ENCODE measurements at regions not wholly inside any gene's neighbourhood (a gene's known extent, or its start where the extent isn't known, plus 50 kb on each side); places are given as distances from the start of the nearest gene placed in this dataset.

GRCh38 chr6:105767541-105767940, 318.6 kb upstream of the PRDM1 start:
- ATAC-seq (ENCODE audit: low read depth) (no peak), DNase-seq (ENCODE audit: low spot score) (no peak)
- TF ChIP-seq CTCF (IDR thresholded peaks at IDR 0.05; ENCODE audit: poor library complexity, severe bottlenecking) = no peak
- Histone ChIP-seq H3K9me3 (ENCODE audit: severe bottlenecking) (no peaks in the 10 kb centered on the region), H3K27me3 (ENCODE audit: insufficient read depth, poor library complexity, severe bottlenecking) (no peaks in the 10 kb centered on the region), H3K4me1 (ENCODE audit: insufficient read depth, poor library complexity, severe bottlenecking) (peaks cover 10% of the 10 kb centered on the region), H3K27ac (ENCODE audit: poor library complexity, severe bottlenecking) (no peak overlapping the region), H3K4me3 (ENCODE audit: severe bottlenecking) (no peak overlapping the region), H3K36me3 (ENCODE audit: low read depth) (no peaks in the 10 kb centered on the region)

GRCh38 chr6:105765239-105765638, 320.9 kb upstream of the PRDM1 start:
- H3K4me3 ChIP-seq (ENCODE audit: severe bottlenecking) = no peak overlapping the region
- H3K4me1 ChIP-seq (ENCODE audit: insufficient read depth, poor library complexity, severe bottlenecking) = peaks cover 10% of the 10 kb centered on the region
- no peak for DNase-seq (ENCODE audit: low spot score)
- H3K27ac ChIP-seq (ENCODE audit: poor library complexity, severe bottlenecking) = no peak overlapping the region
- no peak for TF ChIP-seq CTCF (IDR thresholded peaks at IDR 0.05; ENCODE audit: poor library complexity, severe bottlenecking)
- no peaks in the 10 kb centered on the region for H3K9me3 ChIP-seq (ENCODE audit: severe bottlenecking)
- no peaks in the 10 kb centered on the region for H3K27me3 ChIP-seq (ENCODE audit: insufficient read depth, poor library complexity, severe bottlenecking)
- no peak for ATAC-seq (ENCODE audit: low read depth)
- no peaks in the 10 kb centered on the region for H3K36me3 ChIP-seq (ENCODE audit: low read depth)

- H3K4me3 ChIP-seq (ENCODE audit: severe bottlenecking) = no peak overlapping the region
- H3K4me1 ChIP-seq (ENCODE audit: insufficient read depth, poor library complexity, severe bottlenecking) = peaks cover 6% of the 10 kb centered on the region
- DNase-seq (ENCODE audit: low spot score) = no peak
- no peaks in the 10 kb centered on the region for H3K9me3 ChIP-seq (ENCODE audit: severe bottlenecking)
- H3K27ac ChIP-seq (ENCODE audit: poor library complexity, severe bottlenecking) = no peak overlapping the region
- no peaks in the 10 kb centered on the region for H3K36me3 ChIP-seq (ENCODE audit: low read depth)
- H3K27me3 ChIP-seq (ENCODE audit: insufficient read depth, poor library complexity, severe bottlenecking) = no peaks in the 10 kb centered on the region
- no peak for ATAC-seq (ENCODE audit: low read depth)
- no peak for TF ChIP-seq CTCF (IDR thresholded peaks at IDR 0.05; ENCODE audit: poor library complexity, severe bottlenecking)
Observed at GRCh38 chr6:105764315-105764714, 321.8 kb upstream of the PRDM1 start.

GRCh38 chr6:105763866-105764265, 322.3 kb upstream of the PRDM1 start:
- no peaks in the 10 kb centered on the region for H3K9me3 ChIP-seq (ENCODE audit: severe bottlenecking)
- peak overlapping the region; percentile 47 for H3K27ac ChIP-seq (ENCODE audit: poor library complexity, severe bottlenecking)
- DNase-seq (ENCODE audit: low spot score) (no peak), ATAC-seq (ENCODE audit: low read depth) (no peak)
- TF ChIP-seq CTCF (IDR thresholded peaks at IDR 0.05; ENCODE audit: poor library complexity, severe bottlenecking) = no peak
- no peaks in the 10 kb centered on the region for H3K27me3 ChIP-seq (ENCODE audit: insufficient read depth, poor library complexity, severe bottlenecking)
- no peaks in the 10 kb centered on the region for H3K36me3 ChIP-seq (ENCODE audit: low read depth)
- peaks cover 6% of the 10 kb centered on the region for H3K4me1 ChIP-seq (ENCODE audit: insufficient read depth, poor library complexity, severe bottlenecking)
- H3K4me3 ChIP-seq (ENCODE audit: severe bottlenecking) = no peak overlapping the region

GRCh38 chr6:105760746-105761145, 325.4 kb upstream of the PRDM1 start:
- ATAC-seq (ENCODE audit: low read depth) = no peak
- H3K27me3 ChIP-seq (ENCODE audit: insufficient read depth, poor library complexity, severe bottlenecking) = no peaks in the 10 kb centered on the region
- no peak overlapping the region for H3K4me3 ChIP-seq (ENCODE audit: severe bottlenecking)
- DNase-seq (ENCODE audit: low spot score) = no peak
- no peaks in the 10 kb centered on the region for H3K36me3 ChIP-seq (ENCODE audit: low read depth)
- H3K9me3 ChIP-seq (ENCODE audit: severe bottlenecking) = no peaks in the 10 kb centered on the region
- TF ChIP-seq CTCF (IDR thresholded peaks at IDR 0.05; ENCODE audit: poor library complexity, severe bottlenecking) = no peak
- no peak overlapping the region for H3K27ac ChIP-seq (ENCODE audit: poor library complexity, severe bottlenecking)
- H3K4me1 ChIP-seq (ENCODE audit: insufficient read depth, poor library complexity, severe bottlenecking) = peaks cover 6% of the 10 kb centered on the region

Measured in RWPE2 (cell line).